ENCODE measurements at regions not wholly inside any gene's neighbourhood (a gene's known extent, or its start where the extent isn't known, plus 50 kb on each side); places are given as distances from the start of the nearest gene placed in this dataset.

GRCh38 chr3:140752499-140752898 is 74.6 kb downstream of the TRIM42 start:
- intact Hi-C loops (cut with DNase I) = no loop called here
- no peaks in the 10 kb centered on the region for H3K36me3 ChIP-seq (replicated peaks in 1 of 2; ENCODE audit: insufficient read depth in 1 of 2, low read depth in 2 of 2)
- H3K9me3 ChIP-seq = no peaks in the 10 kb centered on the region
- ATAC-seq = no peak
- TF ChIP-seq CTCF (IDR thresholded peaks at IDR 0.05) = no peak
- no peak for TF ChIP-seq POLR2A (IDR thresholded peaks at IDR 0.05)
- no peaks in the 10 kb centered on the region for H3K4me1 ChIP-seq
- H3K27ac ChIP-seq = no peak overlapping the region
- WGBS, 2 donors = 33 to 38% methylated on average over 2 of the region's 2 CpGs
- no peak for DNase-seq
- H3K27me3 ChIP-seq = no peaks in the 10 kb centered on the region
- H3K4me3 ChIP-seq = no peak overlapping the region

GRCh38 chr3:140753865-140754754 is 76.2 kb downstream of the TRIM42 start:
- no peak for TF ChIP-seq POLR2A (IDR thresholded peaks at IDR 0.05)
- TF ChIP-seq CTCF (IDR thresholded peaks at IDR 0.05) = no peak
- Histone ChIP-seq H3K36me3 (replicated peaks in 1 of 2; ENCODE audit: insufficient read depth in 1 of 2, low read depth in 2 of 2) (no peaks in the 10 kb centered on the region), H3K27ac (peak overlapping the region in 3 of 4 donors; percentile 28 to 61 (median 38)), H3K9me3 (no peaks in the 10 kb centered on the region), H3K27me3 (no peaks in the 10 kb centered on the region), H3K4me3 (no peak overlapping the region), H3K4me1 (no peaks in the 10 kb centered on the region)
- peak; percentile 58 for ATAC-seq
- 55 to 60% methylated on average over 4 of the region's 4 CpGs for WGBS, 2 donors
- DNase-seq = no peak
- intact Hi-C loops (cut with DNase I) = no loop called here

- H3K4me1 ChIP-seq = no peaks in the 10 kb centered on the region
- no peak for DNase-seq
- no peak overlapping the region for H3K4me3 ChIP-seq
- no peaks in the 10 kb centered on the region for H3K9me3 ChIP-seq
- H3K27me3 ChIP-seq = no peaks in the 10 kb centered on the region
- intact Hi-C loops (cut with DNase I) = no loop called here
- peak overlapping the region in 3 of 4 donors; percentile 28 to 61 (median 38) for H3K27ac ChIP-seq
- WGBS, 2 donors = 70 to 71% methylated on average over 8 of the region's 8 CpGs
- no peak for TF ChIP-seq POLR2A (IDR thresholded peaks at IDR 0.05)
- TF ChIP-seq CTCF (IDR thresholded peaks at IDR 0.05) = no peak
- no peak for ATAC-seq
- H3K36me3 ChIP-seq (replicated peaks in 1 of 2; ENCODE audit: insufficient read depth in 1 of 2, low read depth in 2 of 2) = no peaks in the 10 kb centered on the region
Observed at GRCh38 chr3:140754936-140755335, 77.1 kb downstream of the TRIM42 start.

GRCh38 chr3:140756240-140757016 is 78.6 kb downstream of the TRIM42 start:
- TF ChIP-seq POLR2A (IDR thresholded peaks at IDR 0.05) (no peak), CTCF (IDR thresholded peaks at IDR 0.05) (no peak)
- Histone ChIP-seq H3K4me1 (no peaks in the 10 kb centered on the region), H3K27me3 (no peaks in the 10 kb centered on the region), H3K4me3 (no peak overlapping the region), H3K9me3 (no peaks in the 10 kb centered on the region), H3K36me3 (replicated peaks in 1 of 2; ENCODE audit: insufficient read depth in 1 of 2, low read depth in 2 of 2) (no peaks in the 10 kb centered on the region), H3K27ac (no peak overlapping the region)
- 6 to 83% methylated on average over 1 of the region's 1 CpG for WGBS, 2 donors
- DNase-seq (peak in 1 of 4 donors; percentile 4), ATAC-seq (peak; percentile 15)
- intact Hi-C loops (cut with DNase I) = no loop called here

Measured in body of pancreas (tissue), 4 donors.